ENCODE measurements at regions not wholly inside any gene's neighbourhood (a gene's known extent, or its start where the extent isn't known, plus 50 kb on each side); places are given as distances from the start of the nearest gene placed in this dataset.

- no peak for TF ChIP-seq CHD7 (IDR thresholded peaks at IDR 0.05; ENCODE audit: insufficient replicate concordance, low read length)
- TF ChIP-seq ATF3 (IDR thresholded peaks at IDR 0.05; ENCODE audit: insufficient read depth, low read depth, low read length): no peak
These were observed 69.5 kb upstream of the ELL2 start (continued) for GRCh38 chr5:96031180-96031579.

All from H1 (cell line).